ENCODE measurements at regions not wholly inside any gene's neighbourhood (a gene's known extent, or its start where the extent isn't known, plus 50 kb on each side); places are given as distances from the start of the nearest gene placed in this dataset.

DNA sequence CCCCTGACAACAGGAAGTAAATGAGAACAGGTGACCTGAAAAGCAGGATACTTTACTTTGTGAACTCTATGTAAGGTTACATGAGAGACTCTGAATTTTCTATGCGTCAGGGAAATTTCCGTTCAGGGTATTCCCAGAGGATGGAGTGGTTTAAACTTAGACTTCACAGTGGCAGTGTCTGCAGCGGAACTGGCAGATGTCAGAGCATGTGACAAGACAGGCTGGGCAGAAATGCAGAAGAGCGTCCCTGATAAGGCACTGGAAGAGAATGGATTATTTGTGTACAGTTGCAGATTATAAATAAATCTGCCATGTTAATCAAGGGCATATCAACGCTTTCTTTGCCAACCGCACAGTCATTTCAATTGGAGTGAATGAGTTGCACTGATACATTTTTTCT lies 598.4 kb upstream of the ZNF717 start:
- no peak overlapping the region for H3K4me2 ChIP-seq (ENCODE audit: insufficient read depth, low read length, poor library complexity, severe bottlenecking)
- H4K8ac ChIP-seq (ENCODE audit: low read depth, low read length): no peak overlapping the region
- no peak overlapping the region for H2BK12ac ChIP-seq (ENCODE audit: low read length)
- no peak overlapping the region for H3K27ac ChIP-seq (replicated peaks; ENCODE audit: low read length)
- H2AK5ac ChIP-seq (ENCODE audit: low read depth, low read length): no peak overlapping the region
- no peak overlapping the region for H3K9ac ChIP-seq (ENCODE audit: low read depth, low read length, poor library complexity)
- no peak overlapping the region for H4K91ac ChIP-seq (ENCODE audit: low read depth, low read length, poor library complexity)
- no peak overlapping the region for H3K18ac ChIP-seq (ENCODE audit: low read length)
- no peak overlapping the region for H2BK5ac ChIP-seq (ENCODE audit: low read length)
- H3K14ac ChIP-seq (ENCODE audit: low read length): no peak overlapping the region
- no peak overlapping the region for H2BK120ac ChIP-seq (ENCODE audit: low read depth, low read length)
- H3K4me3 ChIP-seq (ENCODE audit: low read length in 2 of 2): no peak overlapping the region
- H3K36me3 ChIP-seq (replicated peaks in 1 of 2; ENCODE audit: control insufficient read depth in 2 of 2, insufficient read depth in 2 of 2, low read length in 2 of 2): no peaks in the 10 kb centered on the region
- no peak overlapping the region for H2AFZ ChIP-seq (ENCODE audit: low read length)
- H3K4me1 ChIP-seq (ENCODE audit: control insufficient read depth in 2 of 2, insufficient read depth in 1 of 2, low read depth in 1 of 2, low read length in 2 of 2): no peaks in the 10 kb centered on the region
- H3K23ac ChIP-seq (ENCODE audit: low read depth, low read length, poor library complexity): no peak overlapping the region
- no CpG with 5 or more reads among the region's 6 CpGs for WGBS, 2 donors (ENCODE audit: extremely low coverage in 2 of 2, insufficient read length in 2 of 2, insufficient replicate concordance in 1 of 2)
- no peaks in the 10 kb centered on the region for H3K79me1 ChIP-seq (ENCODE audit: low read depth, low read length)
- H3K27me3 ChIP-seq (ENCODE audit: control insufficient read depth in 3 of 3, insufficient read depth in 3 of 3, low read depth in 1 of 3, low read length in 3 of 3): no peaks in the 10 kb centered on the region
- H3K9me3 ChIP-seq (replicated peaks in 1 of 2; ENCODE audit: control insufficient read depth in 2 of 2, insufficient read depth in 1 of 2, low read depth in 1 of 2, low read length in 2 of 2): peaks cover 0 to 2% of the 10 kb centered on the region in 2 donors
- no peak for DNase-seq (ENCODE audit: low spot score)
- H2BK15ac ChIP-seq (ENCODE audit: low read length): no peak overlapping the region
- no peak overlapping the region for H3K4ac ChIP-seq (ENCODE audit: low read length)

DNA sequence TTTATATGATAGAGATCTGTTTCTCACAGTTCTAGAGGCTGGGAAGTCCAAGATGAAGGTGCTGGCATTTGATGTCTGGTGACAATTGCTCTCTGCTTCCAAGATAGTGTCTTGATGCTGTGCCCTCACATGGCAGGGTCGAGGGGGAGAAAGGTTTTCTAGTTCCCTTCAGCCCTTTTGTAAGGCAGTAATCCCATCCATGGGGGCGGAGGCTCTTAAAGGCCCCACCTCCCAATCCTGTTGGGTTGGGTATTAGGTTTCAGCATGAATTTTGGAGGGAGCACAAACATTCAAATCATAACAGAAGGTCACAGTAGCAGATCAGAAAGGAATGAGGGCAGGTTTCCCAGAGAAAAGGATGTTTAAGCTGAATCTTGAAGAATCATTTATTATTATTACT lies 601.7 kb upstream of the ZNF717 start:
- Histone ChIP-seq H3K27me3 (ENCODE audit: control insufficient read depth in 3 of 3, insufficient read depth in 3 of 3, low read depth in 1 of 3, low read length in 3 of 3) (no peaks in the 10 kb centered on the region), H3K79me1 (ENCODE audit: low read depth, low read length) (no peaks in the 10 kb centered on the region)

DNA sequence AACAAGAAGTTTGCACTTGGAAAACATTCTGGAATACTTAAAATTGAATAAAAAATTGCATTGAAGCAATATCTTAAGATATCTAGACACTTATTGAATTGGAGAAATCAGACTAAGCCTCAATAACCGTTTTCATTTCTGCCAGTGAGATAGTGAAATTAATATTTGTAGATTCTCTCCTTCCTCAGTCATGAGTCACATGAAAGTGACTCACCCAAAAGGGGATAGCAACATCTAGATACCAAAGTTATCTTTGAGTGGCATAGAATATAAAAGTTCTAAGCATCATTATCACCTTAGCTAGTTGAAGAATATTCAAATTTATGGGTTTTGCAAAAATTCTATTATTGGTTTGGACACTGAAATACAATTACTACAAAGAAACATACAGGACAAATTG lies 614.8 kb upstream of the ZNF717 start:
- Histone ChIP-seq H3K4ac (ENCODE audit: low read length) (no peak overlapping the region), H3K27ac (replicated peaks; ENCODE audit: low read length) (no peak overlapping the region), H3K4me2 (ENCODE audit: insufficient read depth, low read length, poor library complexity, severe bottlenecking) (no peak overlapping the region), H3K9me3 (replicated peaks in 1 of 2; ENCODE audit: control insufficient read depth in 2 of 2, insufficient read depth in 1 of 2, low read depth in 1 of 2, low read length in 2 of 2) (no peaks in the 10 kb centered on the region), H2AK5ac (ENCODE audit: low read depth, low read length) (no peak overlapping the region), H2BK5ac (ENCODE audit: low read length) (no peak overlapping the region), H3K9ac (ENCODE audit: low read depth, low read length, poor library complexity) (no peak overlapping the region), H3K4me3 (ENCODE audit: low read length in 2 of 2) (no peak overlapping the region), H3K23ac (ENCODE audit: low read depth, low read length, poor library complexity) (no peak overlapping the region), H4K8ac (ENCODE audit: low read depth, low read length) (no peak overlapping the region), H3K79me1 (ENCODE audit: low read depth, low read length) (no peaks in the 10 kb centered on the region), H3K4me1 (ENCODE audit: control insufficient read depth in 2 of 2, insufficient read depth in 1 of 2, low read depth in 1 of 2, low read length in 2 of 2) (no peaks in the 10 kb centered on the region), H3K18ac (ENCODE audit: low read length) (no peak overlapping the region), H3K36me3 (replicated peaks in 1 of 2; ENCODE audit: control insufficient read depth in 2 of 2, insufficient read depth in 2 of 2, low read length in 2 of 2) (no peaks in the 10 kb centered on the region), H4K91ac (ENCODE audit: low read depth, low read length, poor library complexity) (no peak overlapping the region), H2AFZ (ENCODE audit: low read length) (no peak overlapping the region), H3K14ac (ENCODE audit: low read length) (no peak overlapping the region), H2BK12ac (ENCODE audit: low read length) (no peak overlapping the region), H3K27me3 (ENCODE audit: control insufficient read depth in 3 of 3, insufficient read depth in 3 of 3, low read depth in 1 of 3, low read length in 3 of 3) (no peaks in the 10 kb centered on the region), H2BK15ac (ENCODE audit: low read length) (no peak overlapping the region), H2BK120ac (ENCODE audit: low read depth, low read length) (no peak overlapping the region)
- no CpG with 5 or more reads among the region's 1 CpG for WGBS, 2 donors (ENCODE audit: extremely low coverage in 2 of 2, insufficient read length in 2 of 2, insufficient replicate concordance in 1 of 2)
- no peak for DNase-seq (ENCODE audit: low spot score)

More for the DNA sequence above, 601.7 kb upstream of the ZNF717 start:
- no peak overlapping the region for H3K14ac ChIP-seq (ENCODE audit: low read length)
- H3K9me3 ChIP-seq (replicated peaks in 1 of 2; ENCODE audit: control insufficient read depth in 2 of 2, insufficient read depth in 1 of 2, low read depth in 1 of 2, low read length in 2 of 2): peaks cover 0 to under 1% of the 10 kb centered on the region in 2 donors
- no peak overlapping the region for H2BK15ac ChIP-seq (ENCODE audit: low read length)
- no peak overlapping the region for H3K4ac ChIP-seq (ENCODE audit: low read length)
- WGBS, 2 donors (ENCODE audit: extremely low coverage in 2 of 2, insufficient read length in 2 of 2, insufficient replicate concordance in 1 of 2): no CpG with 5 or more reads among the region's 2 CpGs
- H3K27ac ChIP-seq (replicated peaks; ENCODE audit: low read length): no peak overlapping the region
- no peak for DNase-seq (ENCODE audit: low spot score)
- H3K36me3 ChIP-seq (replicated peaks in 1 of 2; ENCODE audit: control insufficient read depth in 2 of 2, insufficient read depth in 2 of 2, low read length in 2 of 2): no peaks in the 10 kb centered on the region
- no peak overlapping the region for H3K4me3 ChIP-seq (ENCODE audit: low read length in 2 of 2)
- no peak overlapping the region for H3K18ac ChIP-seq (ENCODE audit: low read length)
- H4K91ac ChIP-seq (ENCODE audit: low read depth, low read length, poor library complexity): no peak overlapping the region
- H3K4me1 ChIP-seq (ENCODE audit: control insufficient read depth in 2 of 2, insufficient read depth in 1 of 2, low read depth in 1 of 2, low read length in 2 of 2): no peaks in the 10 kb centered on the region
- H3K9ac ChIP-seq (ENCODE audit: low read depth, low read length, poor library complexity): no peak overlapping the region
- H4K8ac ChIP-seq (ENCODE audit: low read depth, low read length): no peak overlapping the region
- H2BK120ac ChIP-seq (ENCODE audit: low read depth, low read length): no peak overlapping the region
- no peak overlapping the region for H2BK12ac ChIP-seq (ENCODE audit: low read length)
- H2AFZ ChIP-seq (ENCODE audit: low read length): no peak overlapping the region
- no peak overlapping the region for H2AK5ac ChIP-seq (ENCODE audit: low read depth, low read length)
- H3K23ac ChIP-seq (ENCODE audit: low read depth, low read length, poor library complexity): no peak overlapping the region
- no peak overlapping the region for H2BK5ac ChIP-seq (ENCODE audit: low read length)
- H3K4me2 ChIP-seq (ENCODE audit: insufficient read depth, low read length, poor library complexity, severe bottlenecking): no peak overlapping the region

DNA sequence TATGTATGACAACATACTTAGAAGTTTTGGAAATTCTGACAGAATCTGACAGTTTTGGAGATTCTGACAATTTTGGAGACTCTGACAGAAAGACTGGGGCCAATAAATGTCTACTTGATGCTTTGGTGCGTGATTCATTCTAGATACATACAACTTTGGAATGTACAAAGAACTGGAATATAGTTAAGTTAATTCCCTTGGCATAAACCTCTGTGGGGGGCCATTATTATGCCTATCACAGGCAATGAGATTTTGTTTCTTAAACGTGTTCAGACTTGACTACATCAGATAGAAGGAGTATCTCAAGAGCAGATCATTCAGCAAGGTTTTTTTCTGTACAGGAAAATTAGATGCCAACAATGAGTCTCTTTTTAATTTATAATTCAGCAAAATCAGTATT lies 617.6 kb upstream of the ZNF717 start:
- no peak overlapping the region for H2BK120ac ChIP-seq (ENCODE audit: low read depth, low read length)
- no peak overlapping the region for H3K4me3 ChIP-seq (ENCODE audit: low read length in 2 of 2)
- H2AFZ ChIP-seq (ENCODE audit: low read length): no peak overlapping the region
- no peak overlapping the region for H4K8ac ChIP-seq (ENCODE audit: low read depth, low read length)
- H3K4ac ChIP-seq (ENCODE audit: low read length): no peak overlapping the region
- H4K91ac ChIP-seq (ENCODE audit: low read depth, low read length, poor library complexity): no peak overlapping the region
- no peak overlapping the region for H3K9ac ChIP-seq (ENCODE audit: low read depth, low read length, poor library complexity)
- H3K4me2 ChIP-seq (ENCODE audit: insufficient read depth, low read length, poor library complexity, severe bottlenecking): no peak overlapping the region
- H3K36me3 ChIP-seq (replicated peaks in 1 of 2; ENCODE audit: control insufficient read depth in 2 of 2, insufficient read depth in 2 of 2, low read length in 2 of 2): no peaks in the 10 kb centered on the region
- H3K18ac ChIP-seq (ENCODE audit: low read length): no peak overlapping the region
- no peak overlapping the region for H2BK5ac ChIP-seq (ENCODE audit: low read length)
- no peak overlapping the region for H3K27ac ChIP-seq (replicated peaks; ENCODE audit: low read length)
- H3K9me3 ChIP-seq (replicated peaks in 1 of 2; ENCODE audit: control insufficient read depth in 2 of 2, insufficient read depth in 1 of 2, low read depth in 1 of 2, low read length in 2 of 2): no peaks in the 10 kb centered on the region
- H2BK12ac ChIP-seq (ENCODE audit: low read length): no peak overlapping the region
- no peak overlapping the region for H3K23ac ChIP-seq (ENCODE audit: low read depth, low read length, poor library complexity)
- no peak overlapping the region for H2AK5ac ChIP-seq (ENCODE audit: low read depth, low read length)
- H2BK15ac ChIP-seq (ENCODE audit: low read length): no peak overlapping the region
- no peaks in the 10 kb centered on the region for H3K27me3 ChIP-seq (ENCODE audit: control insufficient read depth in 3 of 3, insufficient read depth in 3 of 3, low read depth in 1 of 3, low read length in 3 of 3)
- H3K4me1 ChIP-seq (ENCODE audit: control insufficient read depth in 2 of 2, insufficient read depth in 1 of 2, low read depth in 1 of 2, low read length in 2 of 2): no peaks in the 10 kb centered on the region
- no peaks in the 10 kb centered on the region for H3K79me1 ChIP-seq (ENCODE audit: low read depth, low read length)
- no CpG with 5 or more reads among the region's 2 CpGs for WGBS, 2 donors (ENCODE audit: extremely low coverage in 2 of 2, insufficient read length in 2 of 2, insufficient replicate concordance in 1 of 2)
- DNase-seq (ENCODE audit: low spot score): no peak
- H3K14ac ChIP-seq (ENCODE audit: low read length): no peak overlapping the region

Data from neuronal stem cell (in vitro differentiated cells).